ENCODE measurements at regions not wholly inside any gene's neighbourhood (a gene's known extent, or its start where the extent isn't known, plus 50 kb on each side); places are given as distances from the start of the nearest gene placed in this dataset.

GRCh38 chr2:204317640-204318039, 227.6 kb upstream of the PARD3B start:
- TF ChIP-seq CTCF (IDR thresholded peaks at IDR 0.05) (no peak), EZH2 (IDR thresholded peaks at IDR 0.05; ENCODE audit: borderline replicate concordance, insufficient read depth, low read depth, low read length, poor library complexity, severe bottlenecking) (no peak)
